GM23248 (cell line): ENCODE measurements at regions not wholly inside any gene's neighbourhood (a gene's known extent, or its start where the extent isn't known, plus 50 kb on each side); places are given as distances from the start of the nearest gene placed in this dataset.

Source experiments
- DNase-seq: peaks from one replicate; pipeline ENCODE4 v3.0.0-alpha.2; 2015
- H2AFZ ChIP-seq: fragments of 200-600 bp; sonication (generic); 2 replicates; pipeline ENCODE4 v1.6.1; 2016; ENCODE audit warnings: antibody characterized with exemption
- H3F3A ChIP-seq: fragments of 200-600 bp; sonication (generic); 2 replicates; pipeline ENCODE4 v1.6.1; 2016; ENCODE audit warnings: mild to moderate bottlenecking, antibody characterized with exemption, mixed run types; ENCODE audit not compliant: insufficient read depth
- H3K27ac ChIP-seq: fragments of 200-600 bp; sonication (generic); 2 replicates; pipeline ENCODE4 v1.5.1; 2016; ENCODE audit warnings: mild to moderate bottlenecking
- H3K27me3 ChIP-seq: fragments of 200-600 bp; sonication (generic); replicated peaks from 2 replicates; pipeline ENCODE4 v1.6.1; 2016; ENCODE audit warnings: mild to moderate bottlenecking; ENCODE audit not compliant: insufficient read depth
- H3K36me3 ChIP-seq: fragments of 200-600 bp; sonication (generic); 2 replicates; pipeline ENCODE4 v1.6.1; 2016; ENCODE audit warnings: low read depth, mild to moderate bottlenecking
- H3K4me1 ChIP-seq: fragments of 200-600 bp; sonication (generic); 2 replicates; pipeline ENCODE4 v1.6.1; 2016; ENCODE audit warnings: mild to moderate bottlenecking; ENCODE audit not compliant: insufficient read depth
- H3K4me2 ChIP-seq: fragments of 200-600 bp; sonication (generic); one replicate; pipeline ENCODE4 v1.6.1; 2016; ENCODE audit warnings: mild to moderate bottlenecking; ENCODE audit not compliant: unreplicated experiment
- H3K4me3 ChIP-seq: fragments of 200-600 bp; sonication (generic); 2 replicates; pipeline ENCODE4 v1.5.1; 2016; ENCODE audit warnings: mild to moderate bottlenecking
- H3K79me2 ChIP-seq: fragments of 200-600 bp; sonication (generic); 2 replicates; pipeline ENCODE4 v1.6.1; 2016; ENCODE audit warnings: mild to moderate bottlenecking; ENCODE audit not compliant: insufficient read depth
- H3K9ac ChIP-seq: fragments of 200-600 bp; sonication (generic); 2 replicates; pipeline ENCODE4 v1.6.1; 2016; ENCODE audit warnings: mild to moderate bottlenecking
- H3K9me2 ChIP-seq: fragments of 200-600 bp; sonication (generic); 2 replicates; pipeline ENCODE4 v1.6.1; 2016; ENCODE audit warnings: mixed run types, mild to moderate bottlenecking, moderate library complexity; ENCODE audit not compliant: insufficient read depth
- H3K9me3 ChIP-seq: fragments of 200-600 bp; sonication (generic); one replicate; pipeline ENCODE4 v1.6.1; 2017; ENCODE audit warnings: low read depth
- H4K20me1 ChIP-seq: fragments of 200-600 bp; sonication (generic); 2 replicates; pipeline ENCODE4 v1.6.0; 2016; ENCODE audit not compliant: insufficient read depth
- EZH2 ChIP-seq: fragments of 200-600 bp; sonication (generic); IDR thresholded peaks from 2 replicates; pipeline ENCODE4 v1.6.1; 2018; ENCODE audit warnings: antibody characterized with exemption, mild to moderate bottlenecking; ENCODE audit not compliant: insufficient read depth, poor library complexity, severe bottlenecking
- EZH2phosphoT487 ChIP-seq: fragments of 200-600 bp; sonication (generic); IDR thresholded peaks from 2 replicates; pipeline ENCODE4 v1.6.1; 2018; ENCODE audit warnings: antibody characterized with exemption, moderate library complexity, mild to moderate bottlenecking, low read depth; ENCODE audit not compliant: insufficient read depth
- WGBS, 2 experiments: methylation state at CpG; one replicate each; pipeline ENCODE4 v1.1.6; 2015 to 2017; ENCODE audit warnings: low lambda C conversion rate in 2 of 2, low coverage in 1 of 2; ENCODE audit errors: missing lambda C conversion rate in 2 of 2; 5-methylcytosine and 5-hydroxymethylcytosine counted together
- in situ Hi-C: fragments of 300-500 bp; cut with MboI; formaldehyde crosslinking; loops from 2 replicates; pipeline ENCODE4 v1.15.0; 2020

GRCh38 chr18:56165601-56166355 lies 472.6 kb downstream of the TXNL1 start:
- Histone ChIP-seq H3K4me1 (peaks cover 32% of the 10 kb centered on the region), H3K36me3 (no peaks in the 10 kb centered on the region), H3K27me3 (no peaks in the 10 kb centered on the region), H4K20me1 (no peaks in the 10 kb centered on the region), H3K9ac (no peak overlapping the region), H3K27ac (no peak overlapping the region), H3K79me2 (no peaks in the 10 kb centered on the region), H3K9me3 (no peaks in the 10 kb centered on the region), H3K9me2 (no peaks in the 10 kb centered on the region), H3K4me3 (no peak overlapping the region), H2AFZ (no peak overlapping the region), H3K4me2 (no peak overlapping the region), H3F3A (peaks cover 21% of the 10 kb centered on the region)
- DNase-seq: no peak
- in situ Hi-C loops: no loop called here
- TF ChIP-seq EZH2phosphoT487 (no peak), EZH2 (no peak)
- 94 to 97% methylated on average over 5 of the region's 5 CpGs for WGBS, 2 experiments

GRCh38 chr18:56162311-56163265 lies 475.8 kb downstream of the TXNL1 start:
- no peaks in the 10 kb centered on the region for H4K20me1 ChIP-seq
- TF ChIP-seq EZH2phosphoT487: no peak
- no peak for TF ChIP-seq EZH2
- H3K9ac ChIP-seq: no peak overlapping the region
- peaks cover 11% of the 10 kb centered on the region for H3K4me1 ChIP-seq
- no peaks in the 10 kb centered on the region for H3K9me2 ChIP-seq
- no peak overlapping the region for H3K4me2 ChIP-seq
- H3K4me3 ChIP-seq: no peak overlapping the region
- DNase-seq: peak; percentile 12
- H3F3A ChIP-seq: peaks cover 10% of the 10 kb centered on the region
- WGBS, 2 experiments: 75 to 79% methylated on average over 5 of the region's 5 CpGs
- H3K36me3 ChIP-seq: no peaks in the 10 kb centered on the region
- H3K9me3 ChIP-seq: no peaks in the 10 kb centered on the region
- no peaks in the 10 kb centered on the region for H3K79me2 ChIP-seq
- in situ Hi-C loops: no loop called here
- no peaks in the 10 kb centered on the region for H3K27me3 ChIP-seq
- H3K27ac ChIP-seq: no peak overlapping the region
- 0 out of 2 replicates have a peak overlapping the region, but pooled peaks have one; percentile 3 for H2AFZ ChIP-seq

GRCh38 chr18:56161566-56162260 lies 476.7 kb downstream of the TXNL1 start:
- H2AFZ ChIP-seq: no peak overlapping the region
- H3K27ac ChIP-seq: no peak overlapping the region
- no peaks in the 10 kb centered on the region for H3K9me3 ChIP-seq
- no peak for TF ChIP-seq EZH2phosphoT487
- TF ChIP-seq EZH2: no peak
- no peaks in the 10 kb centered on the region for H3K27me3 ChIP-seq
- DNase-seq: no peak
- 0 out of 2 replicates have a peak, but pooled peaks cover 1% of the 10 kb centered on the region for H3F3A ChIP-seq
- no peaks in the 10 kb centered on the region for H3K9me2 ChIP-seq
- H3K36me3 ChIP-seq: no peaks in the 10 kb centered on the region
- in situ Hi-C loops: no loop called here
- 0 out of 2 replicates have a peak, but pooled peaks cover 2% of the 10 kb centered on the region for H3K4me1 ChIP-seq
- H4K20me1 ChIP-seq: no peaks in the 10 kb centered on the region
- H3K4me2 ChIP-seq: no peak overlapping the region
- WGBS, 2 experiments: 76 to 80% methylated on average over 6 of the region's 6 CpGs
- H3K4me3 ChIP-seq: no peak overlapping the region
- no peaks in the 10 kb centered on the region for H3K79me2 ChIP-seq
- H3K9ac ChIP-seq: no peak overlapping the region

GRCh38 chr18:56158676-56159075 lies 479.7 kb downstream of the TXNL1 start:
- H3K9me3 ChIP-seq: no peaks in the 10 kb centered on the region

More at GRCh38 chr18:56158676-56159075, 479.7 kb downstream of the TXNL1 start:
- no peaks in the 10 kb centered on the region for H3K36me3 ChIP-seq
- H3K9me2 ChIP-seq: no peaks in the 10 kb centered on the region
- no peak for TF ChIP-seq EZH2
- TF ChIP-seq EZH2phosphoT487: no peak
- no peaks in the 10 kb centered on the region for H3F3A ChIP-seq
- no peaks in the 10 kb centered on the region for H4K20me1 ChIP-seq
- no peaks in the 10 kb centered on the region for H3K79me2 ChIP-seq
- no peak overlapping the region for H3K4me3 ChIP-seq
- no peak for DNase-seq
- H2AFZ ChIP-seq: no peak overlapping the region
- in situ Hi-C loops: no loop called here
- H3K4me2 ChIP-seq: no peak overlapping the region
- H3K9ac ChIP-seq: no peak overlapping the region
- H3K27ac ChIP-seq: no peak overlapping the region
- H3K27me3 ChIP-seq: no peaks in the 10 kb centered on the region
- no peaks in the 10 kb centered on the region for H3K4me1 ChIP-seq
